Memory B cell (primary cell): ENCODE measurements at regions not wholly inside any gene's neighbourhood (a gene's known extent, or its start where the extent isn't known, plus 50 kb on each side); places are given as distances from the start of the nearest gene placed in this dataset.

Source experiments
- ATAC-seq: fragments of 150-1000 bp; cut with Tn5 transposase; 2 replicates; pipeline ENCODE4 v1.10.0; 2021; ENCODE audit warnings: low read depth, mild to moderate bottlenecking, moderate library complexity
- DNase-seq, 2 donors: peaks; one replicate each; pipeline ENCODE4 v3.0.0; 2022; ENCODE audit warnings: low spot score in 2 of 2
- H3K27ac Mint-ChIP-seq: one replicate; pipeline ENCODE4 v1.8.0; 2022; ENCODE audit warnings: mild to moderate bottlenecking, moderate library complexity, mixed read lengths
- H3K27me3 Mint-ChIP-seq: one replicate; pipeline ENCODE4 v1.8.0; 2022; ENCODE audit warnings: mixed read lengths
- H3K36me3 Mint-ChIP-seq: one replicate; pipeline ENCODE4 v1.8.0; 2022; ENCODE audit warnings: mild to moderate bottlenecking, mixed read lengths
- H3K4me1 Mint-ChIP-seq: one replicate; pipeline ENCODE4 v1.8.0; 2022; ENCODE audit warnings: mixed read lengths
- H3K4me3 Mint-ChIP-seq: one replicate; pipeline ENCODE4 v1.8.0; 2022; ENCODE audit warnings: mild to moderate bottlenecking, moderate library complexity, mixed read lengths
- H3K9me3 Mint-ChIP-seq: one replicate; pipeline ENCODE4 v1.8.0; 2022; ENCODE audit warnings: mixed read lengths

- no peaks in the 10 kb centered on the region for H3K27me3 Mint-ChIP-seq
- DNase-seq (no peak), ATAC-seq (no peak)
- no peak overlapping the region for H3K27ac Mint-ChIP-seq
- peaks cover 1% of the 10 kb centered on the region for H3K9me3 Mint-ChIP-seq
- no peaks in the 10 kb centered on the region for H3K36me3 Mint-ChIP-seq
- H3K4me3 Mint-ChIP-seq: no peak overlapping the region
- H3K4me1 Mint-ChIP-seq: no peaks in the 10 kb centered on the region
Measured at GRCh38 chr6:14533446-14533845, 415.9 kb downstream of the CD83 start.

- DNase-seq: no peak
- H3K27me3 Mint-ChIP-seq: no peaks in the 10 kb centered on the region
- no peak overlapping the region for H3K27ac Mint-ChIP-seq
- ATAC-seq: no peak
- peaks cover 7% of the 10 kb centered on the region for H3K4me1 Mint-ChIP-seq
- no peak overlapping the region for H3K4me3 Mint-ChIP-seq
- H3K36me3 Mint-ChIP-seq: no peaks in the 10 kb centered on the region
- H3K9me3 Mint-ChIP-seq: peaks cover 1% of the 10 kb centered on the region
Measured at GRCh38 chr6:14537030-14537429, 419.5 kb downstream of the CD83 start.

GRCh38 chr6:14540276-14540675 lies 422.7 kb downstream of the CD83 start:
- no peak overlapping the region for H3K4me3 Mint-ChIP-seq
- ATAC-seq (no peak), DNase-seq (no peak)
- H3K4me1 Mint-ChIP-seq: peaks cover 21% of the 10 kb centered on the region
- no peak overlapping the region for H3K27ac Mint-ChIP-seq
- H3K9me3 Mint-ChIP-seq: peaks cover 1% of the 10 kb centered on the region
- H3K27me3 Mint-ChIP-seq: no peaks in the 10 kb centered on the region
- H3K36me3 Mint-ChIP-seq: no peaks in the 10 kb centered on the region

- no peak for DNase-seq
- ATAC-seq: no peak
- H3K36me3 Mint-ChIP-seq: no peaks in the 10 kb centered on the region
- H3K9me3 Mint-ChIP-seq: no peaks in the 10 kb centered on the region
- H3K4me3 Mint-ChIP-seq: no peak overlapping the region
- H3K4me1 Mint-ChIP-seq: peaks cover 21% of the 10 kb centered on the region
- no peak overlapping the region for H3K27ac Mint-ChIP-seq
- H3K27me3 Mint-ChIP-seq: no peaks in the 10 kb centered on the region
Measured at GRCh38 chr6:14540810-14541540, 423.4 kb downstream of the CD83 start.

- H3K4me1 Mint-ChIP-seq: peaks cover 21% of the 10 kb centered on the region
- H3K27ac Mint-ChIP-seq: peak overlapping the region; percentile 28
- peak; percentile 98 for ATAC-seq
- peak overlapping the region; percentile 17 for H3K4me3 Mint-ChIP-seq
- no peaks in the 10 kb centered on the region for H3K27me3 Mint-ChIP-seq
- H3K36me3 Mint-ChIP-seq: no peaks in the 10 kb centered on the region
- peak in 1 of 2 donors; percentile 14 for DNase-seq
- no peaks in the 10 kb centered on the region for H3K9me3 Mint-ChIP-seq
Measured at GRCh38 chr6:14542670-14543366, 425.2 kb downstream of the CD83 start.

- Mint-ChIP-seq H3K9me3 (no peaks in the 10 kb centered on the region), H3K27me3 (no peaks in the 10 kb centered on the region), H3K27ac (no peak overlapping the region), H3K36me3 (no peaks in the 10 kb centered on the region), H3K4me3 (no peak overlapping the region), H3K4me1 (peaks cover 19% of the 10 kb centered on the region)
- ATAC-seq: no peak
- DNase-seq: no peak
Measured at GRCh38 chr6:14543971-14544585, 426.5 kb downstream of the CD83 start.

GRCh38 chr6:14544666-14545065 lies 427.1 kb downstream of the CD83 start:
- H3K9me3 Mint-ChIP-seq: no peaks in the 10 kb centered on the region
- DNase-seq: no peak
- H3K4me3 Mint-ChIP-seq: no peak overlapping the region
- no peak overlapping the region for H3K27ac Mint-ChIP-seq
- H3K36me3 Mint-ChIP-seq: no peaks in the 10 kb centered on the region
- peaks cover 23% of the 10 kb centered on the region for H3K4me1 Mint-ChIP-seq
- ATAC-seq: no peak
- H3K27me3 Mint-ChIP-seq: no peaks in the 10 kb centered on the region

- Mint-ChIP-seq H3K4me3 (no peak overlapping the region), H3K9me3 (no peaks in the 10 kb centered on the region), H3K27ac (no peak overlapping the region), H3K36me3 (no peaks in the 10 kb centered on the region), H3K4me1 (peaks cover 23% of the 10 kb centered on the region), H3K27me3 (no peaks in the 10 kb centered on the region)
- DNase-seq (no peak), ATAC-seq (no peak)
Measured at GRCh38 chr6:14545496-14545895, 427.9 kb downstream of the CD83 start.

- H3K4me1 Mint-ChIP-seq: peaks cover 26% of the 10 kb centered on the region
- no peak overlapping the region for H3K27ac Mint-ChIP-seq
- no peaks in the 10 kb centered on the region for H3K36me3 Mint-ChIP-seq
- no peak for ATAC-seq
- DNase-seq: no peak
- no peaks in the 10 kb centered on the region for H3K27me3 Mint-ChIP-seq
- no peaks in the 10 kb centered on the region for H3K9me3 Mint-ChIP-seq
- H3K4me3 Mint-ChIP-seq: no peak overlapping the region
Measured at GRCh38 chr6:14546036-14546435, 428.5 kb downstream of the CD83 start.

- no peaks in the 10 kb centered on the region for H3K27me3 Mint-ChIP-seq
- peaks cover 20% of the 10 kb centered on the region for H3K4me1 Mint-ChIP-seq
- DNase-seq (no peak), ATAC-seq (no peak)
- no peak overlapping the region for H3K27ac Mint-ChIP-seq
- no peaks in the 10 kb centered on the region for H3K9me3 Mint-ChIP-seq
- H3K4me3 Mint-ChIP-seq: no peak overlapping the region
- H3K36me3 Mint-ChIP-seq: no peaks in the 10 kb centered on the region
Measured at GRCh38 chr6:14547284-14547998, 429.9 kb downstream of the CD83 start.

- Mint-ChIP-seq H3K36me3 (no peaks in the 10 kb centered on the region), H3K9me3 (no peaks in the 10 kb centered on the region), H3K4me3 (no peak overlapping the region), H3K27me3 (no peaks in the 10 kb centered on the region), H3K4me1 (peaks cover 10% of the 10 kb centered on the region), H3K27ac (no peak overlapping the region)
- DNase-seq (no peak), ATAC-seq (no peak)
Measured at GRCh38 chr6:14549304-14549770, 431.8 kb downstream of the CD83 start.

GRCh38 chr6:14549871-14550270 lies 432.3 kb downstream of the CD83 start:
- DNase-seq (no peak), ATAC-seq (no peak)
- no peaks in the 10 kb centered on the region for H3K36me3 Mint-ChIP-seq
- H3K27ac Mint-ChIP-seq: no peak overlapping the region
- H3K9me3 Mint-ChIP-seq: no peaks in the 10 kb centered on the region
- H3K27me3 Mint-ChIP-seq: no peaks in the 10 kb centered on the region
- H3K4me3 Mint-ChIP-seq: no peak overlapping the region
- H3K4me1 Mint-ChIP-seq: peaks cover 10% of the 10 kb centered on the region

GRCh38 chr6:14550410-14550809 lies 432.8 kb downstream of the CD83 start:
- Mint-ChIP-seq H3K27ac (no peak overlapping the region), H3K4me3 (no peak overlapping the region), H3K9me3 (no peaks in the 10 kb centered on the region), H3K4me1 (peaks cover 10% of the 10 kb centered on the region), H3K36me3 (no peaks in the 10 kb centered on the region), H3K27me3 (no peaks in the 10 kb centered on the region)
- DNase-seq (no peak), ATAC-seq (no peak)

GRCh38 chr6:14550822-14551221 lies 433.2 kb downstream of the CD83 start:
- no peaks in the 10 kb centered on the region for H3K36me3 Mint-ChIP-seq
- ATAC-seq (no peak), DNase-seq (no peak)
- H3K4me1 Mint-ChIP-seq: peaks cover 14% of the 10 kb centered on the region
- H3K27me3 Mint-ChIP-seq: no peaks in the 10 kb centered on the region
- no peak overlapping the region for H3K27ac Mint-ChIP-seq
- H3K9me3 Mint-ChIP-seq: no peaks in the 10 kb centered on the region
- H3K4me3 Mint-ChIP-seq: no peak overlapping the region
